Suppressor macrophage treated with lipopolysaccharide for 1 hour (primary cell): ENCODE measurements at regions not wholly inside any gene's neighbourhood (a gene's known extent, or its start where the extent isn't known, plus 50 kb on each side); places are given as distances from the start of the nearest gene placed in this dataset.
A peak's percentile ranks its signal among the peaks of the same experiment; 100 is the strongest.

Experiments used
- DNase-seq, 3 donors: peaks; one replicate each; pipeline ENCODE4 v3.0.0-alpha.2; 2020 to 2022

- DNase-seq = no peak
Measured at GRCh38 chr12:4106621-4107020, 166.9 kb upstream of the CCND2 start.

DNA sequence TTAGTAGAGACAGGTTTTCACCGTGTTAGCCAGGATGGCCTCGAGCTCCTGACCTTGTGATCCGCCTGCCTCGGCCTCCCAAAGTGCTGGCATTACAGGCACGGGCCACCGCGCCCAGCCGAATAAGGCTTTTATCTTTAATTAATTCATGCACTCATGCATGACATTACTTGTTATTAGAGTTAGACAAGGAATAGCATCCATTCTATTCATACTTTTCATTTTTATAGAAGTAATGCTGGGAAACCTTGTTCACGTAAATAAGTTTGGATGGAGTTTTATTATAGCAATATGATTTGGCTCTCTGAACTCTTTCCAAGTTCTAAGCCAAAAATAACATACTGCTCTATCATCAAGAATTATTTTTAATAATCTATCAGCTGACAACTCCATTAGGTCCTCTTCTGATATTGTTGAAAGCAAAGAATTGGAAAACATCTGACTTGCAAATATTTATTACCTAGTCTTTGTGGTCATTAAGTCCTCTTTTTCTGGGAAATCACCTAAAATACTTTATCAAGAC lies 168.8 kb upstream of the CCND2 start:
- DNase-seq = no peak

- no peak for DNase-seq
Measured at GRCh38 chr12:4099276-4099675, 174.3 kb upstream of the CCND2 start.

DNA sequence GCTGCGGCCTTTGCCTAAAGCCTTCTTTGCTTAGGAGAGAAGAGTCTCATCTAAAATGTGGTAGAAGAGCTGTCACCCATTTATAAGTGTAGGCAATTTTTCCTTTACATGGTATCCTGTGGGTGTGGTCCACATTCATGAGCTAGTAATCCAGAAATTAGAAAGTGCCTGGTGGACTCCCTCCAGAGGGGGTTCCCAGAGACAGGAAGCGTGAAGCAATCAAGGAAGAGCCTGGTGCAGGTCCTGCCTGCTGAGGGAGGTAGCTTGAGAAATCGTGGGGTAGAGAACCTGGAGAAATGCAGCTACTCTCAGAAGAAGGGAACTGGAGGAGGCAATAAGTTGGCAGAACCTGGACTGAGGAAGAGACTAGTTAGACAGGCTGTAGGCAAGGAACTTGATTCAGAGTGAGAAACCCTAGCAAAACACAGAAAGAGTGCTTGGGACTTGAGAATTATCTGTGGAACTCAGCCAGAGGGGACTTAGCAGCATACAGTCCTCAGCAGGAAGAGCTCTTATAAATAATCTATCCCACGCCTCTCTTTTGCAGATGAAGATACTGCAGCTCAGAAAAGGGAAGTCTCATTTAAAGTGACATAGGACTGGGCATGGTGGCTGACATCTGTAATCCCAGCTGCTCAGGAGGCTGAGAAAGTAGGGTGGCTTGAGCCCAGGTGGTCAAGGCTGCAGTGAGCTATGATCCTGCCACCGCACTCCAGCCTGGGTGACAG lies 182.4 kb upstream of the CCND2 start:
- DNase-seq = peak; percentile 48 to 62 (median 54)

DNA sequence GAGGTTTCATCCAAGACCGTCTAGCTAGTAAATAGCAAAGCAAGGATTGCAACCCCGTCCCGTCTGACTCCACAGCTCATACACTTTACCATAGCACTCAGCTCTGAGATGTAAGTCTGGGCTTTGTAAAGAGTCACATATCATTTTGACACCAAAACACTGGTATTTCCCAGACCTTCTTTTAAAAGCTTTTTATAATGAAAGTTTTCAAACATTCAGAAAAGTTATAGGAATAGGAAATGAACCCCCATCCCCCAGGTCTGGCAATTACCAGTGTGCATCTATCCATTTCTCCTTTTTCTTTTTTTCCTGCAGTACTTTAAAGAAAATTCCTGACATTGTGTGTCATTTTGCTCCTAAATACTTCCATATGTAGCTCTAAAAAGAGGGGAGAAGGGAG lies 183.6 kb upstream of the CCND2 start:
- DNase-seq = no peak

DNA sequence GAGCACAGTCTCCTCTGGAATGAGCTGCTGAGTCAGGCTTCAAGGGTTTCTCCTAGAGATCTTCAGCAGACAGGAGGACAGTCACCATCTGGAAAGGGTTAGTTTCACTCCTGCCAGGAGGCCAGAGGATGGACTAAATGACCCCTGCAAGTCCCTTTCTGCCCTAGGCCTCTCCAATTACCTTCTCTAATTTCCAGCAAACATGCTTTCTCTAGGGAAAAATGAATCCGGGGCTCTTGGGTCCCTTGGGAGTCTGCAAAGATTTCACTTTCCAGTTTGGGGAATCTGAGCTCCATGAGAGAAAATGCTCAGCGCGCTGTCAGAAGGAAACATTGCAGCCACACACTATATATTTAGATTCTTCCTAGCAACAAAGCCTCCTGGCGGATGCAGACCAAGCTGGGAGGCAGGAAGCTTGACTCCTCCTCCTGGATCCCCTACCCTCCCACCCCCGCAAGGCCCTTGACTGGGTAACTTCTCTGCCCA lies 184.4 kb upstream of the CCND2 start:
- DNase-seq = no peak

- no peak for DNase-seq
Measured at GRCh38 chr12:4088451-4088850, 185.1 kb upstream of the CCND2 start.

DNA sequence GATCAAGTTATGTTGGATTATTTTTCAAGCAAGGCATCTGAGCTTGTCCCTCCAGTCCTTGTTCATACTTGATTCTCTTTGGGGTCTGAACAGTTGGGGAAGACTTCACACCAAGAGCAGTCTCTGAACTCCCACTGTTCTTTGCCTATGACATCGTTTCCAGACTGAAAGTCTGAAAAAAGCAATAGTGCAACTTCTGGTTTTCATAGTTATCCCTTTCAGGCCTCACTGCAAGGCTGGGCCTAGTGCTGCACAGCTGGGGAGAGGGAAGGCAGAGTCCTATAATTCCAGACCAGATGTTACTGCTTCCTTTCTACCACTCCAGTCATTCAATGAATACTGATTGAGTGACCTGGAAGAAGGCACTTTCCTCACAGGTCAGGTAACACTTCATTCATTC lies 187.1 kb upstream of the CCND2 start:
- no peak for DNase-seq

GRCh38 chr12:4084573-4084972 lies 189.0 kb upstream of the CCND2 start:
- no peak for DNase-seq

GRCh38 chr12:4082809-4083403 lies 190.7 kb upstream of the CCND2 start:
- DNase-seq = no peak

- no peak for DNase-seq
Measured at GRCh38 chr12:4080213-4080612, 193.3 kb upstream of the CCND2 start.

- no peak for DNase-seq
Measured at GRCh38 chr12:4074129-4074528, 199.4 kb upstream of the CCND2 start.

DNA sequence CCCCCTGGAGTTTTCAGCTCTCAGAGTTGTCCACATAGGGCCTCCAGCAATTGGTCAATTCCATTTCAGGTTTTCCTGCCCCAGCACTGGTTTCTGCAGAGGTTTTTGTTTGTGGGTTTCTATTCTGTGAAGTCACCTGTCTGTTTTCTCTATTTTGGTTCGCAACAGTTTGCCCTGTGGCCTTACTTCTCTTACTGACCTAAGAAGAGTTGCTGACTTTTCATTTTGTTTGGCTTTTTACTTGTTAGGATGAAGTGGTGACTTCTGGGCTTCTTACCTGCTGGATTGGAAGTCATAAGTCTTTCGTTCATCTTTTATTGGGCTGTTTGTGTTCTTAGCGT lies 196.4 kb upstream of the PARP11 start:
- DNase-seq = no peak

- DNase-seq = peak in 1 of 3 donors; percentile 10
Measured at GRCh38 chr12:4068981-4069669, 195.9 kb upstream of the PARP11 start.

DNA sequence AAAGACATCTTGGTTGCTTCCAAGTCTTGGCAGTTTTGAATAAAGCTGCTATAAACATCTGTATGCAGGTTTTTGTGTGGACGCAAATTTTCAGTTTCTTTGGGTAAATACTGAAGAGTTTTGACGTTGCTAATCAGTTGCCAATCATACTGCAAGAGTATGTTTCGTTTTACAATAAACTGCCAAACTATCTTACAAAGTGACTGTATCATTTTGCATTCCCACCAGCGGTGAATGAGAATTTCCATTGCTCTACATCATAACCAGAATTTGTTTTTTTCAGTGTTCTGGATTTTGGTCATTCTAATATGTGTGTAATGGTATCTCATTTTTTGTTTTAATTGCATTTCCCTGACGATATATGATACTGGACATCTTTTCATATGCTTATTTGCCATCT lies 190.8 kb upstream of the PARP11 start:
- no peak for DNase-seq

DNA sequence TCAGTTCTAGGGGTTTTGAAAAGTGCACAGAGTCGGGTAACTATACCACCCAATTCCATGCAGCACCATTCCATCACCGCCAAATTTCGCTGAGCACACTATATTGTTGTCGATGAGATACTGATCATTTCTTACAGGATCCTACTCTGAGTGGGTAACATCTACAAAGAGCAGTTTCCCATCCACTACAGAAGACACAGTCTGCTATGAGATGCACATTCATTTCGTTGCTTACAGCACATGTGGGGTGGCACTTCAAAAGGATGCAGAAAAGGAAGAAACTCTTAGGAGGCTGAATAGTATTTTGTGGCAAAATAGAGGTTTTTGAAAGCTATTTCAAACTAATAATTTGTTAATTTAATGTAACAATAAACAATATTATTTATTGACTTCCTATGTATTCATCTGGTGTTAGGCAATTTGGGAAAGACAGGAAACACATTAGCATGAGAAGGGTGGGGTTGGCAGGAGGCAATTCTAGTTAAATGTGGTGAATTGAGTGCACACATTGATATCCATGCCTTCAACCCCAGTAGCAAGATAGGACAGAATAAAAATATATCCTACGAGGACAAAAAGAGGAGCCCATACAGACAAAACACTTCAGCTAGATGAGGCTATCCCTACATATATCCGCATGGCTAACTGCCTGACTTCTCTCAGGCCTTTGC lies 186.8 kb upstream of the PARP11 start:
- no peak for DNase-seq

GRCh38 chr12:4056910-4057845 lies 184.0 kb upstream of the PARP11 start:
- DNase-seq = peak; percentile 10 to 33 (median 31)

DNA sequence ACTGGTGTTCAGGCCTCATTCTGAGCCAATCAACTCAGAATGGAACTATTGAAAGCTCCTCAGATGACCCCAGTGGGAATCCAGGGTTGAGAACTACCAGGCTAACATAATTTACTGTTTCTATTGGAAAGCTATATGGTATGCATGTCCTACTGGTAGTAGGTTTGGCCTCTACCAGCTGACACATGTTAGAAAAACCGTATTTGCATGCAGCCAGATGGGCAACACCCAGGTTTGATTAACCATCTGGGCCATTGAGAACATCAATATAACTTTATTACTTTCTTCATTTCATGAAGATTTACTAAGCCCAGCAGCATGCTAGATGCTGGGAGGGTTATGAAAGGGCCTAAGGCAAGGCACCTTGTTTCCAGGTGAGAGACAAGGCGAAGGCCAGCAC lies 181.4 kb upstream of the PARP11 start:
- DNase-seq = no peak

GRCh38 chr12:4052691-4053090 lies 179.5 kb upstream of the PARP11 start:
- no peak for DNase-seq

- no peak for DNase-seq
Measured at GRCh38 chr12:4051596-4051995, 178.4 kb upstream of the PARP11 start.

DNA sequence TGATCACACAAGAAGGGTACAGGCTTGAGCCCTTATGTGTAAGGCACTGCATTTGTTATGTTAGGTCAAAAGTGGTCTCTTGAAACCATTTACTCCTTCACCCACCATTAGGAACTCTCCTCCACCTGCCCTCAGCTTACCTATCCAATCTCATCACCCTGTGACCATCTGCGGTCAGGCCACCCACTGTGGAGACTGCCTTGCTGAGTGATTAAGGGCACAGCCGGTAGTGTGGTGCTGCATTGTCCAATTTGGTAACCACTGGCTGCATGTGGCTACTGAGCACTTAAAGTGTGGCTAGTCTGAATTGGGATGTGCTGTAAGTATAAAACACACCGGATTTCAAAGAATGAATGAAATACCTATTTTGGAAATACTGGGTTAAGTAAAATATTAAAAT lies 177.1 kb upstream of the PARP11 start:
- no peak for DNase-seq
